ENCODE measurements at regions not wholly inside any gene's neighbourhood (a gene's known extent, or its start where the extent isn't known, plus 50 kb on each side); places are given as distances from the start of the nearest gene placed in this dataset.

DNA sequence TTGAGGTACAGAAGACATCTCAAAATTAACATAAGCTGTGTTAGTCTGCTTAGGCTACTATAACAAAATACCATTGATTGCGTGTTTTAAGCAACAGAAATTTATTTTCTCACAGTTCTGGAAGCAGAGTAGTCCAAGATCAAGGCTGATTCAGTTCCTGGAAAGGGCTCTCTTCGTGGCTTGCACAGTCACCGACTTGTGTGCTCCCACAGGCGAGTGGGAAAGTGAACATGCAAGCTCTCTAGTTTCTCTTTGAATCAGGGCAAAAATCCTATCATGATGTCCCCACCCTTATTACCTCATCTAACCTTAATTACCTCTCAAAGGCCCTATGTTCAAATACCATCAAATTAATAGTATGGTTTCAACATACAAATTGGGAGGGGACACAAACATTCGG lies 505.9 kb downstream of the ZIC1 start:
- FAIRE-seq (no peak), DNase-seq (ENCODE audit: low read depth in 1 of 2, low spot score in 1 of 2) (no peak), ATAC-seq (no peak)
- H3K4me3 ChIP-seq, result no peak overlapping the region
- no peaks in the 10 kb centered on the region for H3K9me3 ChIP-seq
- ChIA-PET POLR2A (no interaction called here), CTCF (no interaction called here)
- no peak overlapping the region for H3K27ac ChIP-seq
- no peak overlapping the region for H3K4me2 ChIP-seq
- H3K4me1 ChIP-seq, result no peaks in the 10 kb centered on the region
- WGBS (ENCODE audit: missing lambda C conversion rate), result 33% methylated on average over 5 of the region's 5 CpGs
- TF ChIP-seq ZNF302 (CRISPR knock-in tag; IDR thresholded peaks at IDR 0.05) (no peak), POLR2A (IDR thresholded peaks at IDR 0.05; ENCODE audit: low read length) (no peak), JUNB (IDR thresholded peaks at IDR 0.05) (no peak), MAZ (IDR thresholded peaks at IDR 0.05; ENCODE audit: borderline replicate concordance, low read depth, low read length) (no peak), MYC (IDR thresholded peaks at IDR 0.05; ENCODE audit: borderline replicate concordance, low read length) (no peak), CEBPB (IDR thresholded peaks at IDR 0.05) (no peak), ESRRA (IDR thresholded peaks at IDR 0.05; ENCODE audit: borderline replicate concordance, low read length) (no peak), KDM1A (IDR thresholded peaks at IDR 0.05; ENCODE audit: low read depth) (no peak), GATA3 (IDR thresholded peaks at IDR 0.05; ENCODE audit: borderline replicate concordance) (no peak), FOSB (CRISPR knock-in tag; IDR thresholded peaks at IDR 0.05) (no peak), SMC3 (IDR thresholded peaks at IDR 0.05) (no peak), CBX8 (IDR thresholded peaks at IDR 0.05) (no peak), EHF (CRISPR knock-in tag; IDR thresholded peaks at IDR 0.05) (no peak), CHD2 (IDR thresholded peaks at IDR 0.05; ENCODE audit: low read length, partially characterized antibody) (no peak)
- TF ChIP-seq, protein P1, sequence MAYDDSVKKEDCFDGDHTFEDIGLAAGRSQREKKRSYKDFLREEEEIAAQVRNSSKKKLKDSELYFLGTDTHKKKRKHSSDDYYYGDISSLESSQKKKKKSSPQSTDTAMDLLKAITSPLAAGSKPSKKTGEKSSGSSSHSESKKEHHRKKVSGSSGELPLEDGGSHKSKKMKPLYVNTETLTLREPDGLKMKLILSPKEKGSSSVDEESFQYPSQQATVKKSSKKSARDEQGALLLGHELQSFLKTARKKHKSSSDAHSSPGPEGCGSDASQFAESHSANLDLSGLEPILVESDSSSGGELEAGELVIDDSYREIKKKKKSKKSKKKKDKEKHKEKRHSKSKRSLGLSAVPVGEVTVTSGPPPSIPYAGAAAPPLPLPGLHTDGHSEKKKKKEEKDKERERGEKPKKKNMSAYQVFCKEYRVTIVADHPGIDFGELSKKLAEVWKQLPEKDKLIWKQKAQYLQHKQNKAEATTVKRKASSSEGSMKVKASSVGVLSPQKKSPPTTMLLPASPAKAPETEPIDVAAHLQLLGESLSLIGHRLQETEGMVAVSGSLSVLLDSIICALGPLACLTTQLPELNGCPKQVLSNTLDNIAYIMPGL (CRISPR knock-in tag; IDR thresholded peaks at IDR 0.05; ENCODE audit: borderline replicate concordance), result no peak
- TF ChIP-seq, protein P2, sequence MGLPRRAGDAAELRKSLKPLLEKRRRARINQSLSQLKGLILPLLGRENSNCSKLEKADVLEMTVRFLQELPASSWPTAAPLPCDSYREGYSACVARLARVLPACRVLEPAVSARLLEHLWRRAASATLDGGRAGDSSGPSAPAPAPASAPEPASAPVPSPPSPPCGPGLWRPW (IDR thresholded peaks at IDR 0.05), result no peak

DNA sequence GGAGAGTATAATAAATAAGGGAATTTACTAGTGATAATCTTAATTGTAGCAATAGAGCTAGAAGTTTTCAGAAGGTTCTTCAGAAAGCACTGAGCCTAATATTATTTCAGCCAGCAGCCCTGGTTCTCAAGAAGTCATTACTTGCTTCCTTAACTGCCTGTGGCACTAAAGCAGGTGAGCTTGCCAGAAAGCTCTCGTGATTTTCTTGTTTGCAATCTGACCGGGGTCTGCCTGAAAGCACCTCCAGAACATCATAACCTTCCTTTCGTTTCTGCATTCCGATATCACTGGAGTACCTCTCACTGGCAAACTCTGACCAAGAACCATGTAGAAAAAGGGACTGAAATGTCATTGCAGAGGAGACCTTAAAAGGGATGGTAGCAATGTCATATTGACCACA lies 510.3 kb downstream of the ZIC1 start:
- 40% methylated on average over 4 of the region's 4 CpGs for WGBS (ENCODE audit: missing lambda C conversion rate)
- ATAC-seq (no peak), FAIRE-seq (no peak), DNase-seq (ENCODE audit: low read depth in 1 of 2, low spot score in 1 of 2) (no peak)
- H3K4me1 ChIP-seq, result no peaks in the 10 kb centered on the region
- H3K9me3 ChIP-seq, result no peaks in the 10 kb centered on the region
- no peak overlapping the region for H3K4me2 ChIP-seq
- TF ChIP-seq, protein P3, sequence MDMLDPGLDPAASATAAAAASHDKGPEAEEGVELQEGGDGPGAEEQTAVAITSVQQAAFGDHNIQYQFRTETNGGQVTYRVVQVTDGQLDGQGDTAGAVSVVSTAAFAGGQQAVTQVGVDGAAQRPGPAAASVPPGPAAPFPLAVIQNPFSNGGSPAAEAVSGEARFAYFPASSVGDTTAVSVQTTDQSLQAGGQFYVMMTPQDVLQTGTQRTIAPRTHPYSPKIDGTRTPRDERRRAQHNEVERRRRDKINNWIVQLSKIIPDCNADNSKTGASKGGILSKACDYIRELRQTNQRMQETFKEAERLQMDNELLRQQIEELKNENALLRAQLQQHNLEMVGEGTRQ (IDR thresholded peaks at IDR 0.05), result no peak
- TF ChIP-seq KDM5A (IDR thresholded peaks at IDR 0.05), result no peak
- no peak for TF ChIP-seq EHF (CRISPR knock-in tag; IDR thresholded peaks at IDR 0.05)
- TF ChIP-seq, protein P4, sequence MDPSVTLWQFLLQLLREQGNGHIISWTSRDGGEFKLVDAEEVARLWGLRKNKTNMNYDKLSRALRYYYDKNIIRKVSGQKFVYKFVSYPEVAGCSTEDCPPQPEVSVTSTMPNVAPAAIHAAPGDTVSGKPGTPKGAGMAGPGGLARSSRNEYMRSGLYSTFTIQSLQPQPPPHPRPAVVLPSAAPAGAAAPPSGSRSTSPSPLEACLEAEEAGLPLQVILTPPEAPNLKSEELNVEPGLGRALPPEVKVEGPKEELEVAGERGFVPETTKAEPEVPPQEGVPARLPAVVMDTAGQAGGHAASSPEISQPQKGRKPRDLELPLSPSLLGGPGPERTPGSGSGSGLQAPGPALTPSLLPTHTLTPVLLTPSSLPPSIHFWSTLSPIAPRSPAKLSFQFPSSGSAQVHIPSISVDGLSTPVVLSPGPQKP (IDR thresholded peaks at IDR 0.05; ENCODE audit: low read depth, low read length), result no peak
- TF ChIP-seq HEYL (CRISPR knock-in tag; IDR thresholded peaks at IDR 0.05), result no peak
- TF ChIP-seq POLR2A (IDR thresholded peaks at IDR 0.05; ENCODE audit: low read length), result no peak
- TF ChIP-seq CHD4 (IDR thresholded peaks at IDR 0.05; ENCODE audit: borderline replicate concordance), result no peak
- no peak overlapping the region for H3K27ac ChIP-seq
- ChIA-PET CTCF (no interaction called here), POLR2A (no interaction called here)
- no peak overlapping the region for H3K4me3 ChIP-seq

DNA sequence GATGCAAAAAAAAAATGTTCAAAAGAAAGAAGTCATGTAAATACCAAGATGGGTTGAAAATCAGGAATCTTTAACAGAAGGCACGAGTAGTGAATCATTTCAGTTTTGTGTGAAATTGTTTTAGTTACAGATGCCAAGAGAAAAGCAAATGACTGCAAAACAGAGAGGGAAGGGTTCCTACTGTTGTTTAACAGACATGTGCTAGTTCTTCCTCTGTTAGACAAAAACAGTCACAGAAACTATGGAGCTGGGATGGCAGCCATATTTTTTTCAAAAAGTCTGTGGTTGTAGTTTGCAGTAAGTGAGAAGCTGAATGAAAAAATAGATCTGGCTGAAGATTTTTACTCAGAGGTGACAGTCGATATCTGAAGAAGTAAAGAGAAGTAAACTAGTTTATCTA lies 511.9 kb downstream of the ZIC1 start:
- ChIA-PET CTCF (no interaction called here), POLR2A (no interaction called here)
- H3K4me1 ChIP-seq, result no peaks in the 10 kb centered on the region
- FAIRE-seq, result no peak
- ATAC-seq, result no peak
- WGBS (ENCODE audit: missing lambda C conversion rate), result 29% methylated on average over 2 of the region's 2 CpGs
- no peak overlapping the region for H3K27ac ChIP-seq
- no peak overlapping the region for H3K4me3 ChIP-seq
- DNase-seq (ENCODE audit: low read depth in 1 of 2, low spot score in 1 of 2), result no peak
- no peak overlapping the region for H3K4me2 ChIP-seq
- no peaks in the 10 kb centered on the region for H3K9me3 ChIP-seq
- TF ChIP-seq RNF2 (IDR thresholded peaks at IDR 0.05; ENCODE audit: borderline replicate concordance, low read depth) (no peak), CEBPB (IDR thresholded peaks at IDR 0.05) (no peak), GATA3 (IDR thresholded peaks at IDR 0.05; ENCODE audit: borderline replicate concordance) (no peak), HEYL (CRISPR knock-in tag; IDR thresholded peaks at IDR 0.05) (no peak), TP53 (CRISPR knock-in tag; IDR thresholded peaks at IDR 0.05) (no peak), NPAS2 (CRISPR knock-in tag; IDR thresholded peaks at IDR 0.05; ENCODE audit: borderline replicate concordance) (no peak), RFX5 (IDR thresholded peaks at IDR 0.05) (no peak), ZC3H11A (IDR thresholded peaks at IDR 0.05) (no peak), CHD4 (IDR thresholded peaks at IDR 0.05; ENCODE audit: borderline replicate concordance) (no peak), SREBF2 (IDR thresholded peaks at IDR 0.05) (no peak), JUNB (IDR thresholded peaks at IDR 0.05) (no peak), MAFK (IDR thresholded peaks at IDR 0.05; ENCODE audit: partially characterized antibody) (no peak), KDM5A (IDR thresholded peaks at IDR 0.05) (no peak)
- TF ChIP-seq, protein P3 (IDR thresholded peaks at IDR 0.05), result no peak
- TF ChIP-seq, protein P5, sequence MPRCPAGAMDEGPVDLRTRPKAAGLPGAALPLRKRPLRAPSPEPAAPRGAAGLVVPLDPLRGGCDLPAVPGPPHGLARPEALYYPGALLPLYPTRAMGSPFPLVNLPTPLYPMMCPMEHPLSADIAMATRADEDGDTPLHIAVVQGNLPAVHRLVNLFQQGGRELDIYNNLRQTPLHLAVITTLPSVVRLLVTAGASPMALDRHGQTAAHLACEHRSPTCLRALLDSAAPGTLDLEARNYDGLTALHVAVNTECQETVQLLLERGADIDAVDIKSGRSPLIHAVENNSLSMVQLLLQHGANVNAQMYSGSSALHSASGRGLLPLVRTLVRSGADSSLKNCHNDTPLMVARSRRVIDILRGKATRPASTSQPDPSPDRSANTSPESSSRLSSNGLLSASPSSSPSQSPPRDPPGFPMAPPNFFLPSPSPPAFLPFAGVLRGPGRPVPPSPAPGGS (IDR thresholded peaks at IDR 0.05), result no peak
- TF ChIP-seq, protein P4 (IDR thresholded peaks at IDR 0.05; ENCODE audit: low read depth, low read length), result no peak
